Suprapubic skin (tissue), 4 donors: ENCODE measurements at regions not wholly inside any gene's neighbourhood (a gene's known extent, or its start where the extent isn't known, plus 50 kb on each side); places are given as distances from the start of the nearest gene placed in this dataset.

Experiments
- CTCF ChIP-seq, 2 donors: fragments of 200-600 bp in 1 of 2; fragments of 450-650 bp in 1 of 2; sonication (generic) in 1 of 2; IDR thresholded peaks; one replicate each; pipeline ENCODE4 v1.5.1; 2016 to 2019; ENCODE audit warnings: antibody characterized with exemption in 2 of 2, mild to moderate bottlenecking in 1 of 2, moderate library complexity in 1 of 2
- EP300 ChIP-seq: sonication (generic); formaldehyde crosslinking; IDR thresholded peaks from one replicate; pipeline ENCODE4 v1.6.1; 2017; ENCODE audit warnings: antibody characterized with exemption
- POLR2A ChIP-seq, 2 donors: fragments of 450-650 bp; IDR thresholded peaks; one replicate each; pipeline ENCODE4 v1.6.1; 2017; ENCODE audit warnings: antibody characterized with exemption in 2 of 2, mild to moderate bottlenecking in 2 of 2, moderate library complexity in 2 of 2
- POLR2AphosphoS5 ChIP-seq, 3 donors: sonication (generic); formaldehyde crosslinking; IDR thresholded peaks; one replicate each; pipeline ENCODE4 v1.6.1; 2017; ENCODE audit warnings: antibody characterized with exemption in 3 of 3

- TF ChIP-seq CTCF (IDR thresholded peaks at IDR 0.05) (no peak), POLR2A (IDR thresholded peaks at IDR 0.05) (no peak), POLR2AphosphoS5 (IDR thresholded peaks at IDR 0.05) (no peak), EP300 (no peak)
Measured at GRCh38 chr13:82947683-82948082, 934.6 kb downstream of the SLITRK1 start.
